Cardiac fibroblast (primary cell): ENCODE measurements at regions not wholly inside any gene's neighbourhood (a gene's known extent, or its start where the extent isn't known, plus 50 kb on each side); places are given as distances from the start of the nearest gene placed in this dataset.
"Not testable (repeated sequence)": the region's sequence is repeated elsewhere in the genome, so short reads cannot be mapped to it uniquely, and the experiment has no call there.

ENCODE experiments used
- DNase-seq, 2 donors: peaks; one replicate each; pipeline versions ENCODE4 v3.0.0 to v3.0.0-alpha.2; 2010; ENCODE audit warnings: low read depth in 2 of 2
- H3K4me3 ChIP-seq, 2 donors: replicated peaks in 1 of 2; 1 replicate in 1 of 2; 2 replicates in 1 of 2; pipeline ENCODE4 v1.5.1; 2011; ENCODE audit warnings: low read depth in 2 of 2, low read length in 2 of 2, mild to moderate bottlenecking in 2 of 2, moderate library complexity in 1 of 2
- TF ChIP-seq, protein P1 (sequence below): IDR thresholded peaks from one replicate; pipeline ENCODE4 v1.5.1; 2011; ENCODE audit warnings: low read depth, mild to moderate bottlenecking, low read length, inconsistent platforms

DNA sequence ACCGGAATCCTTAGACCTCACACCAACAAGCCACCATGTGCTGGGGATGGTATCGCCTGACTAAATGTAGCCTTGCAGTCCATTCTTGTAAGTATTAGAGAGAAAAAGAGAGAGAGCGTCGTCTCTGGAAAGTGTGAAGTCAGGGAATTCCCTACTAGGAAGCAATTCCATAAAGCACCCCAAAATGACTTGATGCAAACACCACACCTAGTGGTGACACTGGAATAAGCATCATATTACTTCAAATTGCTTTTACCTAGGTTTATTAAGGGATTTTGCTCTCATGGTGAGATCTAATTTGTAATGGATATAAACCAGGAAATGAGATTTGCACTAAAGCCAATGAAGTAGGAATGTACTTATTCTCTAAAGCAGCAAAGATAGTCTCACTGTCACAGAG, 111.4 kb upstream of the METTL9 start:
- H3K4me3 ChIP-seq, DNase-seq: not testable (repeated sequence)

DNA sequence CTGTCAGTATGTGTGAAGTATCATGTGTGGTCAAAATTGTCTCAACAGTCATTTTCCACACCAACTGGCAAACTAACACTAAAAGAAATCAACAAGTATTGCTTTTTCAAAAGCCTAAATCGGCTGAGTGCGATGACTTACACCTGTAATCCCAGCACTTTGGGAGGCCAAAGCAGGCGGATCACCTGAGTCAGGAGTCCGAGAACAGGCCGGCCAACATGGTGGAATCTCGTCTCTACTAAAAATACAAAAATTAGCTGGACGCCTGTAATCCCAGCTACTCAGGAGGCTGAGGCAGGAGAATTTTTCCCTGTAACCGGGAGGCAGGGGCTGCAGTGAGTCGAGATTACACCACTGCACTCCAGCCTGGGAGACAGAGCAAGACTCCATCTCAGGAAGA, 100.3 kb upstream of the METTL9 start:
- DNase-seq, H3K4me3 ChIP-seq: not testable (repeated sequence)

DNA sequence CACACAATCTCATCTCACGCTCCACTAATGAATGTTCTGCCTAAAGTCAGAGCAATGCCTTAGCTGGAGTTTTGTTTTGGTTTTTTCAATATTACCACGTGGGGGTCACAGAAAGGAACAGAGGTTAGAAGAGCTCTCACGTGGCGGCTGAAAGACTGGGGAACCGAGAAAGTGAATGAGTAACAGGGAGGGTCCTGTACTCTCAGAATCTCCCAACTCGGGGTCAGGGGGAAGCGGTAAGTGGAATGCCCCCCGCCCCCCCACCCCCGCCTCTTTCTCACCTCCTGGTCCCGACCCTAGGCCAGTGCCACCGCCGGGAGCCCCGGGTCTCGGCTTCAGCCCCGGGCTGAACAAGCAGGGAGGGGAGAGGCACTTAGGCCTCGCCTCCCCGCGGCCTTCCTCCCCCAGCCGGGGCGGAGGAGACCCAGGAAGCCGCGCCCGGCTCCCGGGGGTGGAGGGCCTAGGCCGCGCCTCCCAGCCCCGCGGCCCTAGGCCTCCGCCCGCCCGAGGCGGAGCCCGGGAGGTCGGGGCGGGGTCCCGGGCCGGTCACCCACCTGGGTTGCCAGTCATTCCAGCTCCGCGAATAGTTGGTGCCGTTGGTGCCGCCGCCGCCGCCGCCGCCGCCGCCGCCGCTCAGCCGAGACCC, 98.0 kb upstream of the METTL9 start:
- DNase-seq: peak; percentile 45 to 60
- peak overlapping the region; percentile 58 to 75 for H3K4me3 ChIP-seq

DNA sequence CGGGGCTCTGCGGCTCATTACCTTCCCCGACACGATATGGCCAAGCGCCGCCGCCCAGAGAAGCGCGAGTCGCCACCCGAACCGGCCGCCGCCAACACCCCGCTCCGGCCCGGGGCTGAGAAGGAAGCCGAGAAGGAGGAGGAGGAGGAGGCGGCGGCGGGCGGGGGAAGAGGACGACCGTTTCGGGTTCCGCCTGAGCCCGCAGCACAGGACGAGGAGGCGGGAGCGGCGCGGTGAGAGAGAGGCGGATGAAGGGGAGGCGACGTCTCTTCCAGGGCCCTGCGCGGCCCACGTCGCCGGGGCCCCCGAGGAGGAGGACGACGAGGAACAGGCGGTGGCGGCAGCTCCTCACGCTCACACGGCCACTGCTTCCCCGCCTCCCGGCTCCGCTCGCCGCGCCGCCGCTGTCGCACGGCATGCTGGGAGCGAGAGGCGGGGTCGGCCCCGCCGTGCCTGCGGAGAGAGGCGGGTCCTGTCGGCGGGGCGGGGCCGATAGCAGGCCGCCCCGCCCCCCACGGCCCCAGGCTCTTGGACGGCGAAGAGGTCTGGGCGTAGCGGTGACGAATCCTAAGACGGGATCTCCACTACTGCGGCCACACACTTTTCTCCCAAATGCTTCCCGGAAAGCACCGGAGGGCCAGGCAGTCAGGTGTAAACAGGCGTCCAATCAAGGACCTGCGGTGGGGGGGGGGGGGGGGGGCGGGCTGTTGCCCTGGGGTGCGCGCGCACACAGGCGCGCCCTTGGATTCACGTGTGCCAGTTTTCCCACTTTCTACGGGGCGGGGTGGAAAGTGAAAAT, 97.3 kb upstream of the METTL9 start:
- TF ChIP-seq, protein P1, sequence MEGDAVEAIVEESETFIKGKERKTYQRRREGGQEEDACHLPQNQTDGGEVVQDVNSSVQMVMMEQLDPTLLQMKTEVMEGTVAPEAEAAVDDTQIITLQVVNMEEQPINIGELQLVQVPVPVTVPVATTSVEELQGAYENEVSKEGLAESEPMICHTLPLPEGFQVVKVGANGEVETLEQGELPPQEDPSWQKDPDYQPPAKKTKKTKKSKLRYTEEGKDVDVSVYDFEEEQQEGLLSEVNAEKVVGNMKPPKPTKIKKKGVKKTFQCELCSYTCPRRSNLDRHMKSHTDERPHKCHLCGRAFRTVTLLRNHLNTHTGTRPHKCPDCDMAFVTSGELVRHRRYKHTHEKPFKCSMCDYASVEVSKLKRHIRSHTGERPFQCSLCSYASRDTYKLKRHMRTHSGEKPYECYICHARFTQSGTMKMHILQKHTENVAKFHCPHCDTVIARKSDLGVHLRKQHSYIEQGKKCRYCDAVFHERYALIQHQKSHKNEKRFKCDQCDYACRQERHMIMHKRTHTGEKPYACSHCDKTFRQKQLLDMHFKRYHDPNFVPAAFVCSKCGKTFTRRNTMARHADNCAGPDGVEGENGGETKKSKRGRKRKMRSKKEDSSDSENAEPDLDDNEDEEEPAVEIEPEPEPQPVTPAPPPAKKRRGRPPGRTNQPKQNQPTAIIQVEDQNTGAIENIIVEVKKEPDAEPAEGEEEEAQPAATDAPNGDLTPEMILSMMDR: no peak
- peak; percentile 94 to 97 for DNase-seq
- H3K4me3 ChIP-seq: peak overlapping the region; percentile 58 to 75

DNA sequence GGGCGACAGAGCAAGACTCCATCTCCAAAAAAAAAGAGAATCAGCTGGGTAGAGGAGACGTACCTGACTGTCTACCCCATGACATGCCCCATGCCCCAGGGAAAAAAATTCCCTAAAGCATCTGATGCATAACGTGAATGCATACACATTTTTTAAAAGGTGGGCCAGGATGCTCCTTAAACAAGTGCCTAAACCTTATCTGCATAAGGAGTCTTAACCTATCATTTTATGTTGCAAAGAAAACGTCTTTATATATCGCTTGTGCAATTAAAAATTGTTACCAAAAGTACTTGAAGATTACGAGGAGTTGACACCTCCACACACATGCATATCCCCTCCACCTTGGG, 95.8 kb upstream of the METTL9 start:
- not testable (repeated sequence) for DNase-seq, H3K4me3 ChIP-seq

DNA sequence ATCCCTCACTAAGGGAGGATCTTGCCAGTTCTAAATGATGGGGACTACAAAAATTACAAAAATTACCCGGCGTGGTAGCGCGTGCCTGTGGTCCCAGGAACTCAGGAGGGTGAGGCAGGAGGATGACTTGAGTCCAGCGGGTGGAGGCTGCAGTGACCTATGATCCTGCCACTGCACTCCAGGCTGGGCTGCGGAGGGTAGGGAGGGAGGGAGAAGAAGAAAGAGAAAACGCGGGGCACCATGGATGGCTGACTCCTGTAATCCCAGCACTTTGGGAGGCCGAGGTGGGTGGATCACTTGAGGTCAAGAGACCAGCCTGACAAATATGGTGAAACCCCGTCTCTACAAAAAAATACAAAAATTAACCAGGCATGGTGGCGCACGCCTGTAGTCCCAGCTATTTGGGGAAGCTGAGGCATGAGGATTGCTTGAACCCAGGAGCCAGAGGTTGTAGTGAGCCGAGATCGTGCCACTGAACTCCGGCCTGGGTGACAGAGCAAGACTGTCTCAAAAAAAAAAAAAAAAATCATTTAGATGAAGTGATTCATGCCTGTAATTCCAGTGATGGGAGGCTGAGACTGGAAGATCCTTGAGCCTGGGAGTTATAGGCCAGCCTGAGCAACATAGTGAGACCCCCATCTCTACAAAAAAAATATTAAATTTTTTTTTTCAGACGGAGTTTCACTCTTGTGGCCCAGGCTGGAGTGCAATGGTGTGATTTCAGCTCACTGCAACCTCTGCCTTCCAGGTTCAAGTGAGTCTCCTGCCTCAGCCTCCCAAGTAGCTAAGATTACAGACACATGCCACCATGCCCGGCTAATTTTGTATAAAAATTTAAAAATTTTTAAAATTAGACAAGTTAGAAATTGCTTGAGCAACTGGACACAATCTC, 95.2 kb upstream of the METTL9 start:
- not testable (repeated sequence) for H3K4me3 ChIP-seq, DNase-seq

DNA sequence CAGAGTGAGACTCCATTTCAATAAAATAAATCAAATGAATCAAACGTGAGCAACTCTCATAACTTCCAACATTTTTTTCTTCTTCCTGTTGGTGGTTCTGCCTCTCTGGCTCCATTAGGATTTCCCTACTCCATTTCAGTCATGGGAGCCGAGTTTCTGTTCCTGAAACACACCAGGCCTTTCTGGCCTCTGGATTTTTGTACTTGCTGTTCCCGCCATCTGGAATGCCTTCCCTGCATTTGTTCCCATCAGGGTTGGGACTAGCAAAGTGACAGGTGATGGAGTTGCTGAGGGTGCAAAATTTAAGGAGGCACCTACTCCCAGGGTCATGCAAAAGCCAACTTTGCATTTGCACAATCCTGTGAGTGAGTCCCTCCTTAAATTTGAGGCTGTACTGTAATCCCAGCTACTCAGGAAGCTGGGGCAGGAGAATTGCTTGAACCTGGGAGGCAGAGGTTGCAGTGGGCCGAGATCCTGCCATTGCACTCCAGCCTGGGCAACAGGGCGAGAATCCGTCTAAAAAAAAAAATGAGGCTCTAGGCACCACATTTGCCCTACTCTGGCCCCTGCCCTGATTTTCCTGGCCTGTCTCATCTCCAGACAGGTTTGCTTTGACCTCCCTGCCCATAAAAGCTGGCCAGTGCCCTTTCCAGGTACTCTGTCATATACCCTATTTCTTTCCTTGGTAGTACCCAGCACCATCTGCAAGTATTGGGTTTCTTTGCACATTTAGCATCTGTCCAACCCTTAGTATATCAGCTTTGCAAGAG, 93.4 kb upstream of the METTL9 start:
- DNase-seq, H3K4me3 ChIP-seq: not testable (repeated sequence)

DNA sequence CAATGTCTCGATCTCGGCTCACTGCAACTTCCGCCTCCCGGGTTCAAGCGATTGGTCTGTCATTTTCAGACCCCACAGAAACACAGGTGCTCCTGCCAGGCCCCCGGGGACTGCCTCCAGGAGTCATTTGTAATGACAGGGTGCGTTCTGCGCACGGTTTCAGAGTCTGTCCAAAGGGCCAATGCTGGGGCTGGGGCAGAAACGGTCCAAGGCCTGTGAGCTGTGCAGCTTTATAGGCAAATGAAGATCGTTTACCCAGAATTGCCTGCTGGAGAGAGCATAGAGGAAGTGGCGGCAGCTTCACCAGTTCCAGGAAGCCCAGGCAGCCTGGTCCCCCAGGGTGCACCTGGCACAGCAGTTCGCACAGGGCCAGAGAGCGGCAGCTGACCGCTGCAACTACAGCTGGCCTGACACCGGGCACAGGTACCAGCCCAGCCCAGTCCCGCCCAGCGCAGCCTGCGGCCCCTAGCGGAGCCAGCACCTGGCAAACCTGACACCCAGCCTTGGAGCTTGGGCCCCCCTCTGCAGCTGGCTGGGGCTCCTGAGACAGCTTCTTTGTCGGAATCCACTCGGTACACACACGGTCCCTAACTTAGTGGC, 92.4 kb upstream of the METTL9 start:
- H3K4me3 ChIP-seq, DNase-seq: not testable (repeated sequence)

DNA sequence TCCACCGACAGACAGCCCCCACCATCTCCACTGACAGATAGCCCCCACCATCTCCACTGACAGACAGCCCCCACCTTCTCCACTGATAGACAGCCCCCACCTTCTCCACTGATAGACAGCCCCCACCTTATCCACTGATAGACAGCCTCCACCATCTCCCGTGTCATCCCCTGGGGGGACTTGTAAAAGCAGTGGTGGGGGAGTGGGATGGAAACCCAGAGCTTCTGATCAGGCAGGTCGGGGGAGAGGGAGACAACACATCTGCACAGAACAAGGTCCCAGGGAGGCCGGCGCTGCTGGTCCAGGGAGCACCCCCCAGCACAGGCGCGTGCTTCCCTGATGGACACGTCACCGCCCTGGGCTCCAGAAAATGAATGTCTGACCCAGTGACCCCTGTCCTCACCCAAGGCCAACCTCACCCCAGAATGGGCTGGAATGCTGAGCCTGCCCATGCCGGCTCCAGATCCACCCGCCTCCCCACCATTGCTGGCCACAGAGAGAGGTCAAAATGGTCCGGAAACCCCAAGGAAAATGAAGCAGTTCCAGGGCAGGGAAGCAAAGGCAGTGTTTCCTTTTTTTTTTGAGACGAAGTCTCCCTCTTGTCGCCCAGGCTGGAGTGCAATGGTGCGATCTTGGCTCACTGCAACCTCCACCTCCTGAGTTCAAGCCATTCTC, 91.6 kb upstream of the METTL9 start:
- not testable (repeated sequence) for H3K4me3 ChIP-seq, DNase-seq

DNA sequence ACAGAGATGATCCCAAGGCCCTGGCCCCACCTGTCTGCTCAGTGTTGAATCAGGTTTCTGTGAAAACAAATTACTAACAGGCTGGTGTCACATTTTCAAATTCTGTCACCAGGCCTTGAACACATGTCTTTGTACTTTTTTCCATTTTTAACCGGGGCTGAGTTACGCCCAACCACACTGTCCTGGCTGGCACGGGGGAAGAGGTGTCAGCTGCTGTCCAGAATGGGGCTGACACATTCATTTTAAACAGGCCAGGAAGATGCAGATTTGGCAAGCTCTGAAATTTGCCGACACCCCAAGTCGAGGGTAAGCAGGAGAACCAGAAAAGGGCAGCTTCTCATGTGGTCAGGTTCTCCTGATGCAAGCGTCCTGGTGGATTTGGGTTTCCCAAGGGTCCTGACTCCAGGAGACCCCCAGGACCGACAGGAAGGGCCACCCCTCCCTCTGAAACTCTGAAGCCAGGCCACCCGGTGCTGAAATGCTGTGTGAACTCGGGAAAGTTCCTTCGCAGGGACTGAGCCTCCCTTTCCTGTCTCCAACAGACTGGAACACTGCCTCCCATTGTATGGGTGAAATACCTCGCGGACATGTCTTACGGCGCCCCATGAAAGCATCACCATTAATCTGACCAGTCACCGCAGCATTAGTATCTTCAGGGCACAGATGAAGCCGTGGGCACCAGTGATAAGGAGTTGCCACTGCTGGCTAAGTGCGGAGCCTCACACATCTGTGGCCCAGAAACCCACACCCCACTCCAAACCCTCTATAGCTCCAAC, 90.5 kb upstream of the METTL9 start:
- not testable (repeated sequence) for DNase-seq, H3K4me3 ChIP-seq

DNA sequence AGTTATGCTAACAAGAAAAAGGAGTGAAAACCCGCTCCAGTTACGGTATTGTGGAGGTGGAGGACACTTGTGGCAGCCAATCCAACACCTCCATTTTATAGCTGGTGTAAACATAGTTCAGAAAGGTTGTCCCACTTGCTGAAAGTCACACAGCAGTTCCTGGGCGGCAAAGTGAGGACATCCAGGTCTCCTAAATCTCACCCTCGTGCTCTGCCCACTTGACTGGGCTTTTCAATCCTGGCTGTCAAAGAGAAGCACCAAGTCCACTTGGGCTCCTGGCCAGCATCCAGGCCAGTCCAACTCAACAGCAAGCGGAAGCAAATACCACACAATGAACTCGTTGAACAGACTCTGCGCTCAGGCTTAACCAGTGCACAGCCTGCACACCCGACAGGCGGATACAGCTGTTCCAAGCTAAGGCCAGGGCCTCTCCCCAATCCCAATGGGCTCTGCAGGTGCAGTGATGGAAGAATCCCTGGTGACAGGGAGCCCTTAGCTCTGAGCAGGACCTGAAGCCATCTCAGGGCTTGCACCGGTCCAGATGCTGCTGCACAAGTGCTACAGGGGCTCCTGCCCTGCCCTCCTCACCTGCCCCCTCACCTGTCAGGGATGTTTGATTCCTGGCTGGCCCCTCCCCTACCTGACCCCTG, 89.8 kb upstream of the METTL9 start:
- not testable (repeated sequence) for DNase-seq, H3K4me3 ChIP-seq

DNA sequence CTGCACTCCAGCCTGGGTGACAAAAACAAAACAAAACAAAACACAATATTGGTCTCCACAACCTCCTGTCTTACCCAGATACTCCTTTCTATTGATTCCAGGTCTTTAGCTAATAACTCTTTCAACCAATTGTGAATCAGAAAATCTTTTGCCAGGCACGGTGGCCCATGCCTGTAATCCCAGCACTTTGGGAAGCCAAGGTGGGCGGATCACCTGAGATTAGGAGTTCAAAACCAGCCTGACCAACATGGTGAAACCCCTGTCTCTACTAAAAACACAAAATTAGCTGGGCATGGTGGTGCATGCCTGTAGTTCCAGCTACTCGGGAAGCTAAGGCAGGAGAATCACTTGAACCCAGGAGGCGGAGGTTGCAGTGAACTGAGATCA, 88.5 kb upstream of the METTL9 start:
- not testable (repeated sequence) for DNase-seq, H3K4me3 ChIP-seq

DNA sequence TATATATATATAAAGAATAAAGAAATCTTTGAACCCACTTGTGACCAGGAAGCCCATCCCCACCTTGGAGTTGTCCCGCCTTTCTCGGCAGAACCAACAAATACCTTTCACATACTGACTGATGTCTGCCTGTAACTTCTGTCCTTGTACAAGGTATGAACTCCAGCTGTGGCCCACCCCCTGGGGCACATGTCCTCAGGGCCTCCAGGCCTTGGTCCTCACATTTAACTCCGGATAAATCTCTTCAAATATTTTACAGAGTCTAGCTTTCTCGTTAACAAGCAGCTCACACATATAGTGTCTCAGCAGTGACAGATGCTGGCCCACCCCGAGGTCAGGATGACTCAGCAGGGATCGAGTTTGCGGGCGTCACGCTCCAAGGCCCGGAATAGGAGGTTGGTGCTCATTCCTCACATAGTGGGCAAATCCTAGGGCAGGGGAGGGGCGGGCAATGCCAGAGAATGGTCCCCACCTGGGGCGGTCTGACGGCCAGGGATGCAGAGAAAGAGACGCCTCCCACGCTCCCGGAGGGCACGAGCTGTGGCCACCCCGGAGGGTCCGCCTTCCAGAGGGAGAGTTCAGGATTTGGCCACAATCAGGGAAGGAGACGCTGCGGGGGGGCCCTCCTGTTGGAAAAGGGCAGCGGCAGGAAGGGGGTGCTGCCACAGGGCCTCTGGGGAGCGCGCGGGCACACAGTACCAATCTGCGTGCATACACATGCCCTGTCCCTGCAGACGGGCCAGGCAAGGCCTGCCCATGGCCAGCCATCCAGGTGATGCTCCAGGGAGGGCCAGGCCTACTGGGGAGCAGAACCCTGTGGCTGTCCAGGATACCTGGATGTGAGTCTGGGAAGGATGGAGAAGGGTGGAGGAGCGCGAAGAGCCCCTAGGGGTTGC, 87.8 kb upstream of the METTL9 start:
- not testable (repeated sequence) for H3K4me3 ChIP-seq
- DNase-seq: peak; percentile 52 to 64
